GM23338 (cell line): ENCODE measurements at regions not wholly inside any gene's neighbourhood (a gene's known extent, or its start where the extent isn't known, plus 50 kb on each side); places are given as distances from the start of the nearest gene placed in this dataset.

Experiments used
- ATAC-seq: fragments of 200-7000 bp; cut with Tn5 transposase; 3 replicates; pipeline ENCODE4 v1.9.1; 2020
- DNase-seq: peaks from one replicate; pipeline ENCODE4 v3.0.0-alpha.2; 2015; ENCODE audit warnings: low spot score
- H2AFZ ChIP-seq: fragments of 200-600 bp; sonication (generic); 2 replicates; pipeline ENCODE4 v1.8.0; 2016; ENCODE audit warnings: antibody characterized with exemption, mild to moderate bottlenecking, moderate library complexity
- H3F3A ChIP-seq: fragments of 200-600 bp; sonication (generic); replicated peaks from 2 replicates; pipeline ENCODE4 v1.8.0; 2017; ENCODE audit warnings: antibody characterized with exemption, mixed run types, low read depth
- H3K27ac ChIP-seq: fragments of 200-600 bp; sonication (generic); 2 replicates; pipeline ENCODE4 v1.6.1; 2016; ENCODE audit warnings: low read depth
- H3K27me3 ChIP-seq: fragments of 200-600 bp; sonication (generic); 2 replicates; pipeline ENCODE4 v1.8.0; 2016; ENCODE audit warnings: mild to moderate bottlenecking, mixed run types, moderate library complexity; ENCODE audit not compliant: insufficient read depth
- H3K36me3 ChIP-seq: fragments of 200-600 bp; sonication (generic); 2 replicates; pipeline ENCODE4 v1.8.0; 2016; ENCODE audit warnings: mild to moderate bottlenecking; ENCODE audit not compliant: insufficient read depth
- H3K4me1 ChIP-seq: fragments of 200-600 bp; sonication (generic); 2 replicates; pipeline ENCODE4 v1.8.0; 2016; ENCODE audit warnings: mild to moderate bottlenecking, moderate library complexity; ENCODE audit not compliant: insufficient read depth
- H3K4me2 ChIP-seq: fragments of 200-600 bp; sonication (generic); 2 replicates; pipeline ENCODE4 v1.7.1; 2017; ENCODE audit warnings: mixed run types
- H3K4me3 ChIP-seq: fragments of 200-600 bp; sonication (generic); 2 replicates; pipeline ENCODE4 v1.6.1; 2016; ENCODE audit warnings: mixed run types
- H3K79me2 ChIP-seq: fragments of 200-600 bp; sonication (generic); replicated peaks from 2 replicates; pipeline ENCODE4 v1.8.0; 2017; ENCODE audit warnings: mild to moderate bottlenecking; ENCODE audit not compliant: insufficient read depth
- H3K9me2 ChIP-seq: fragments of 200-600 bp; sonication (generic); 2 replicates; pipeline ENCODE4 v1.8.0; 2017; ENCODE audit not compliant: insufficient read depth
- H4K20me1 ChIP-seq: fragments of 200-600 bp; sonication (generic); replicated peaks from 2 replicates; pipeline ENCODE4 v1.8.0; 2017; ENCODE audit warnings: mild to moderate bottlenecking; ENCODE audit not compliant: insufficient read depth
- H3K27ac Mint-ChIP-seq: 2 replicates; pipeline ENCODE4 v1.8.0; 2020; ENCODE audit warnings: inconsistent platforms, mild to moderate bottlenecking, moderate library complexity, mixed read lengths
- H3K27me3 Mint-ChIP-seq: 3 replicates; pipeline ENCODE4 v1.8.0; 2022; ENCODE audit warnings: low read depth, mild to moderate bottlenecking, moderate library complexity, mixed read lengths, inconsistent platforms; ENCODE audit not compliant: insufficient read depth, poor library complexity
- H3K36me3 Mint-ChIP-seq: 3 replicates; pipeline ENCODE4 v1.8.0; 2021; ENCODE audit warnings: low read depth, mild to moderate bottlenecking, inconsistent platforms, moderate library complexity, mixed read lengths
- H3K4me1 Mint-ChIP-seq: 3 replicates; pipeline ENCODE4 v1.8.0; 2020; ENCODE audit warnings: mild to moderate bottlenecking, inconsistent platforms, mixed read lengths
- H3K4me3 Mint-ChIP-seq: 3 replicates; pipeline ENCODE4 v1.8.0; 2021; ENCODE audit warnings: moderate library complexity, mild to moderate bottlenecking, inconsistent platforms, mixed read lengths
- H3K9me3 Mint-ChIP-seq: 3 replicates; pipeline ENCODE4 v1.8.0; 2020; ENCODE audit warnings: moderate library complexity, mild to moderate bottlenecking, inconsistent platforms, mixed read lengths
- CREB1 ChIP-seq: fragments of 250-450 bp; sonication (Bioruptor Pico); IDR thresholded peaks from 2 replicates; pipeline ENCODE4 v1.5.0; 2020; ENCODE audit warnings: low read depth, mild to moderate bottlenecking, moderate library complexity
- CTCF ChIP-seq, 2 experiments: fragments of 200-600 bp in 1 of 2; sonication (generic) in 1 of 2; conservative IDR thresholded peaks; 2 replicates each; pipeline versions ENCODE4 v1.5.1 to v1.6.1; 2016 to 2017; ENCODE audit warnings: antibody characterized with exemption in 2 of 2, low read depth in 2 of 2, mild to moderate bottlenecking in 2 of 2, moderate library complexity in 1 of 2
- ETS1 ChIP-seq: IDR thresholded peaks from 2 replicates; pipeline ENCODE4 v1.6.1; 2016; ENCODE audit warnings: antibody characterized with exemption
- EZH2 ChIP-seq: fragments of 200-600 bp; sonication (generic); IDR thresholded peaks from one replicate; pipeline ENCODE4 v1.8.0; 2017; ENCODE audit warnings: antibody characterized with exemption, mild to moderate bottlenecking, low read depth; ENCODE audit not compliant: unreplicated experiment
- EZH2phosphoT487 ChIP-seq: fragments of 200-600 bp; sonication (generic); IDR thresholded peaks from one replicate; pipeline ENCODE4 v1.8.1; 2018; ENCODE audit warnings: antibody characterized with exemption; ENCODE audit not compliant: unreplicated experiment
- NANOG ChIP-seq: IDR thresholded peaks from 2 replicates; pipeline ENCODE4 v1.6.1; 2016; ENCODE audit warnings: antibody characterized with exemption, borderline replicate concordance
- POLR2AphosphoS5 ChIP-seq: IDR thresholded peaks from 2 replicates; pipeline ENCODE4 v1.6.1; 2016; ENCODE audit warnings: antibody characterized with exemption, low read depth
- REST ChIP-seq: IDR thresholded peaks from one replicate; pipeline ENCODE4 v1.6.1; 2018; ENCODE audit warnings: antibody characterized with exemption; ENCODE audit not compliant: unreplicated experiment
- STAT1 ChIP-seq: IDR thresholded peaks from one replicate; pipeline ENCODE4 v1.6.1; 2016; ENCODE audit warnings: antibody characterized with exemption; ENCODE audit not compliant: unreplicated experiment
- ZNF114 ChIP-seq: fragments of 250-450 bp; sonication (Bioruptor Pico); IDR thresholded peaks from 2 replicates; pipeline ENCODE4 v1.5.0; 2020; ENCODE audit warnings: mild to moderate bottlenecking, moderate library complexity
- ZNF331 ChIP-seq: fragments of 250-450 bp; sonication (Bioruptor Pico); IDR thresholded peaks from 2 replicates; pipeline ENCODE4 v1.5.0; 2020; ENCODE audit warnings: low read depth, mild to moderate bottlenecking, moderate library complexity
- TF ChIP-seq, protein P1 (sequence below): fragments of 250-450 bp; sonication (Bioruptor Pico); IDR thresholded peaks from 2 replicates; pipeline ENCODE4 v1.5.0; 2020; ENCODE audit warnings: mild to moderate bottlenecking, moderate library complexity

DNA sequence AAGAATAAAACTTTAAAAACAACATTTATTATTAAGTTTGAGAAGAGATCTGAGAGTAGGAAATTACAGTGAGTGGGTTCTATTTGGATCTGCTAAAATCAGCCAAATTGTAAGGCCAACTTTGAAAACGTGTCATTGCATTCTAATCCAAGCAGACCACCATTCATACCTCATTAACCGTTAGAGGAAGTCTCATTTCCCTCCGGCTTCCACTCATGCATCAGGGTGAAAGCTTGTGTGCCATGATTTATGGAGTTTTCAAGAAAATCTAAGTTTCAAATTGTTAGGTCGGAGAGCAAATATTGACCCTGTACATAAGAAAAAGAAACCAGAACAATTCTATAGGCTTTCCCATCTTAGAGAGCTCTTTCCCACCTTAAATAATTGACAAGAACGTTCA lies 166.6 kb upstream of the NRG3 start:
- Histone ChIP-seq H2AFZ (no peak overlapping the region), H3K27me3 (no peaks in the 10 kb centered on the region), H3K27ac (no peak overlapping the region), H3K79me2 (no peaks in the 10 kb centered on the region), H3K36me3 (no peaks in the 10 kb centered on the region), H3K4me1 (peaks cover 7% of the 10 kb centered on the region; the same call in 1 of the 2 replicates), H3K9me2 (peaks cover 4% of the 10 kb centered on the region; the same call in 1 of the 2 replicates), H3K4me3 (no peak overlapping the region), H3K4me2 (no peak overlapping the region), H4K20me1 (no peaks in the 10 kb centered on the region), H3F3A (no peaks in the 10 kb centered on the region)
- DNase-seq (no peak), ATAC-seq (no peak)
- Mint-ChIP-seq H3K27me3 (no peaks in the 10 kb centered on the region), H3K27ac (no peak overlapping the region), H3K36me3 (no peaks in the 10 kb centered on the region), H3K4me1 (peaks cover 13% of the 10 kb centered on the region), H3K9me3 (peaks cover 3% of the 10 kb centered on the region; the same call in 1 of the 3 replicates), H3K4me3 (no peak overlapping the region)
- TF ChIP-seq NANOG (no peak), EZH2phosphoT487 (no peak), EZH2 (no peak), CTCF (conservative IDR thresholded peaks at IDR 0.05; ENCODE audit: low read depth in 2 of 2) (no peak), ZNF114 (CRISPR knock-in tag) (no peak), CREB1 (CRISPR knock-in tag) (no peak), STAT1 (no peak), ETS1 (no peak), POLR2AphosphoS5 (no peak), ZNF331 (CRISPR knock-in tag) (no peak), REST (no peak)
- TF ChIP-seq, protein P1, sequence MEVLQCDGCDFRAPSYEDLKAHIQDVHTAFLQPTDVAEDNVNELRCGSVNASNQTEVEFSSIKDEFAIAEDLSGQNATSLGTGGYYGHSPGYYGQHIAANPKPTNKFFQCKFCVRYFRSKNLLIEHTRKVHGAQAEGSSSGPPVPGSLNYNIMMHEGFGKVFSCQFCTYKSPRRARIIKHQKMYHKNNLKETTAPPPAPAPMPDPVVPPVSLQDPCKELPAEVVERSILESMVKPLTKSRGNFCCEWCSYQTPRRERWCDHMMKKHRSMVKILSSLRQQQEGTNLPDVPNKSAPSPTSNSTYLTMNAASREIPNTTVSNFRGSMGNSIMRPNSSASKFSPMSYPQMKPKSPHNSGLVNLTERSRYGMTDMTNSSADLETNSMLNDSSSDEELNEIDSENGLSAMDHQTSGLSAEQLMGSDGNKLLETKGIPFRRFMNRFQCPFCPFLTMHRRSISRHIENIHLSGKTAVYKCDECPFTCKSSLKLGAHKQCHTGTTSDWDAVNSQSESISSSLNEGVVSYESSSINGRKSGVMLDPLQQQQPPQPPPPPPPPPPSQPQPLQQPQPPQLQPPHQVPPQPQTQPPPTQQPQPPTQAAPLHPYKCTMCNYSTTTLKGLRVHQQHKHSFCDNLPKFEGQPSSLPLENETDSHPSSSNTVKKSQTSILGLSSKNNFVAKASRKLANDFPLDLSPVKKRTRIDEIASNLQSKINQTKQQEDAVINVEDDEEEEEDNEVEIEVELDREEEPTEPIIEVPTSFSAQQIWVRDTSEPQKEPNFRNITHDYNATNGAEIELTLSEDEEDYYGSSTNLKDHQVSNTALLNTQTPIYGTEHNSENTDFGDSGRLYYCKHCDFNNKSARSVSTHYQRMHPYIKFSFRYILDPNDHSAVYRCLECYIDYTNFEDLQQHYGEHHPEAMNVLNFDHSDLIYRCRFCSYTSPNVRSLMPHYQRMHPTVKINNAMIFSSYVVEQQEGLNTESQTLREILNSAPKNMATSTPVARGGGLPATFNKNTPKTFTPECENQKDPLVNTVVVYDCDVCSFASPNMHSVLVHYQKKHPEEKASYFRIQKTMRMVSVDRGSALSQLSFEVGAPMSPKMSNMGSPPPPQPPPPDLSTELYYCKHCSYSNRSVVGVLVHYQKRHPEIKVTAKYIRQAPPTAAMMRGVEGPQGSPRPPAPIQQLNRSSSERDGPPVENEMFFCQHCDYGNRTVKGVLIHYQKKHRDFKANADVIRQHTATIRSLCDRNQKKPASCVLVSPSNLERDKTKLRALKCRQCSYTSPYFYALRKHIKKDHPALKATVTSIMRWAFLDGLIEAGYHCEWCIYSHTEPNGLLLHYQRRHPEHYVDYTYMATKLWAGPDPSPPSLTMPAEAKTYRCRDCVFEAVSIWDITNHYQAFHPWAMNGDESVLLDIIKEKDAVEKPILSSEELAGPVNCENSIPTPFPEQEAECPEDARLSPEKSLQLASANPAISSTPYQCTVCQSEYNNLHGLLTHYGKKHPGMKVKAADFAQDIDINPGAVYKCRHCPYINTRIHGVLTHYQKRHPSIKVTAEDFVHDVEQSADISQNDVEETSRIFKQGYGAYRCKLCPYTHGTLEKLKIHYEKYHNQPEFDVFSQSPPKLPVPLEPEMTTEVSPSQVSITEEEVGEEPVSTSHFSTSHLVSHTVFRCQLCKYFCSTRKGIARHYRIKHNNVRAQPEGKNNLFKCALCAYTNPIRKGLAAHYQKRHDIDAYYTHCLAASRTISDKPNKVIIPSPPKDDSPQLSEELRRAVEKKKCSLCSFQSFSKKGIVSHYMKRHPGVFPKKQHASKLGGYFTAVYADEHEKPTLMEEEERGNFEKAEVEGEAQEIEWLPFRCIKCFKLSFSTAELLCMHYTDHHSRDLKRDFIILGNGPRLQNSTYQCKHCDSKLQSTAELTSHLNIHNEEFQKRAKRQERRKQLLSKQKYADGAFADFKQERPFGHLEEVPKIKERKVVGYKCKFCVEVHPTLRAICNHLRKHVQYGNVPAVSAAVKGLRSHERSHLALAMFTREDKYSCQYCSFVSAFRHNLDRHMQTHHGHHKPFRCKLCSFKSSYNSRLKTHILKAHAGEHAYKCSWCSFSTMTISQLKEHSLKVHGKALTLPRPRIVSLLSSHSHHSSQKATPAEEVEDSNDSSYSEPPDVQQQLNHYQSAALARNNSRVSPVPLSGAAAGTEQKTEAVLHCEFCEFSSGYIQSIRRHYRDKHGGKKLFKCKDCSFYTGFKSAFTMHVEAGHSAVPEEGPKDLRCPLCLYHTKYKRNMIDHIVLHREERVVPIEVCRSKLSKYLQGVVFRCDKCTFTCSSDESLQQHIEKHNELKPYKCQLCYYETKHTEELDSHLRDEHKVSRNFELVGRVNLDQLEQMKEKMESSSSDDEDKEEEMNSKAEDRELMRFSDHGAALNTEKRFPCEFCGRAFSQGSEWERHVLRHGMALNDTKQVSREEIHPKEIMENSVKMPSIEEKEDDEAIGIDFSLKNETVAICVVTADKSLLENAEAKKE (CRISPR knock-in tag): no peak
